Erythroblast (primary cell): ENCODE measurements at regions not wholly inside any gene's neighbourhood (a gene's known extent, or its start where the extent isn't known, plus 50 kb on each side); places are given as distances from the start of the nearest gene placed in this dataset.

Experiments used
- GATA1 ChIP-seq: IDR thresholded peaks from 2 replicates; pipeline ENCODE4 v1.6.1; 2011; ENCODE audit warnings: low read depth, mild to moderate bottlenecking, control low read depth, low read length, moderate library complexity
- POLR2A ChIP-seq: IDR thresholded peaks from 2 replicates; pipeline ENCODE4 v1.6.1; 2011; ENCODE audit warnings: mild to moderate bottlenecking, low read length

GRCh38 chr18:33870059-33870458, 292.0 kb downstream of the ASXL3 start:
- TF ChIP-seq POLR2A, result no peak
- TF ChIP-seq GATA1, result no peak
